Endothelial cell of umbilical vein (primary cell): ENCODE measurements at regions not wholly inside any gene's neighbourhood (a gene's known extent, or its start where the extent isn't known, plus 50 kb on each side); places are given as distances from the start of the nearest gene placed in this dataset.

Experiments used
- CTCF ChIP-seq, 2 donors: IDR thresholded peaks; 1 replicate in 1 of 2; 2 replicates in 1 of 2; pipeline ENCODE4 v1.5.1; 2011; ENCODE audit warnings: low read length in 2 of 2, mild to moderate bottlenecking in 2 of 2, moderate library complexity in 2 of 2, control low read depth in 1 of 2, inconsistent platforms in 1 of 2, low read depth in 1 of 2; ENCODE audit not compliant: insufficient read depth in 1 of 2; ENCODE audit errors: extremely low read depth in 1 of 2
- EZH2 ChIP-seq: IDR thresholded peaks from 2 replicates; pipeline ENCODE4 v1.6.1; 2012; ENCODE audit warnings: borderline replicate concordance, low read depth, mild to moderate bottlenecking, moderate library complexity, low read length, inconsistent platforms; ENCODE audit not compliant: severe bottlenecking
- GATA2 ChIP-seq: IDR thresholded peaks from 2 replicates; pipeline ENCODE4 v1.7.0; 2011; ENCODE audit warnings: low read depth, mild to moderate bottlenecking, moderate library complexity, mixed read lengths, low read length; ENCODE audit not compliant: insufficient read length, insufficient read depth
- JUN ChIP-seq: IDR thresholded peaks from 2 replicates; pipeline ENCODE4 v1.6.1; 2011; ENCODE audit warnings: borderline replicate concordance, low read depth; ENCODE audit not compliant: insufficient read length, insufficient read depth
- MAX ChIP-seq: IDR thresholded peaks from 2 replicates; pipeline ENCODE4 v1.6.1; 2011; ENCODE audit not compliant: insufficient read depth, insufficient read length
- MYC ChIP-seq: IDR thresholded peaks from one replicate; pipeline ENCODE4 v1.6.1; 2011; ENCODE audit warnings: mild to moderate bottlenecking, low read depth, low read length
- POLR2A ChIP-seq: IDR thresholded peaks from 2 replicates; pipeline ENCODE4 v1.6.1; 2012; ENCODE audit warnings: low read depth, mild to moderate bottlenecking, control low read depth, low read length
- POLR2AphosphoS5 ChIP-seq: IDR thresholded peaks from 2 replicates; pipeline ENCODE4 v1.6.1; 2012; ENCODE audit warnings: low read depth, mild to moderate bottlenecking, control low read depth, low read length, moderate library complexity; ENCODE audit not compliant: insufficient read depth

DNA sequence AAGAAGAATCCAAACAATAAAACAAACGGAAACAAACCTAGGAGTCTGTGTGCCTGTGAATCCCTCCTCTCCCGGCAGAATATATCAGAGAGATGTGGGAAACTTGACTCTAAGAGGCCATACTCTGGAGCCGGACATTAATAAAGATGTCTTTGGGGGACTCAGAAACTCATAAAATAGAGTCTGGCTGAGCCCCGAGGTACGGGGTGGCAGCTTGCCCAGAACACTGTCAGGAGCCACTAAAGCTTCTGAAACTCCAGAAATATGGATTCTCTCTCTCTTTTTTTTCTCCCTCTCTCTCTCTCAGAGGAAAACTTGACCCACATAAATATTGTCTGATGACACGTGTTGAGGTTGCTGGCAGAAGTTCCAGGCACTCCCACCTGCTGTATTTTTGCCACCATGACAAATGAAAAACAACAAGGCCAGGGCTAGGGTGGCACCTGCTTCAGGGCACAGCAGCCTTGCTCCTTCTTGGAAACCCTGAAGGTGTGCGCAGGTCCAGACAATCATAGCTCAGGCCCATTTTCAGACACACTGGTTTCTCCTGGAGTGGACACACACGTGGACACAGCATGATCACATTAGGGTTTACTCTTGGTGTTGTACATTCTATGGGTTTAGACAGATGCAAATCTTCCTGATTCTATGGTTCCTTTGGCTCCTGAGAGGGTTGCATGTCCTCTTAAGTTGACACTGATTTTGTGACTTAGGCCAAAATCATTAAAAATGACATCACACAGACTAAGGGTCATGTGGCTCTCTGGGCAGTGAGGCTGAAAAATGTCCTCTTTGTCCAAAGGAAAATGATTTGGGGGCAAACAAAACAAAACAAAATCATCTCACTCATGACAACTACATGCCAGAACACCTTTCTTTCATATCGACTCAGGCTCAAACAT lies 282.6 kb upstream of the IRX3 start:
- TF ChIP-seq POLR2AphosphoS5 (no peak), POLR2A (no peak), CTCF (IDR thresholded peaks at IDR 0.05; ENCODE audit: extremely low read depth in 1 of 2, insufficient read depth in 1 of 2, low read depth in 1 of 2, low read length in 2 of 2) (no peak), EZH2 (no peak), MYC (no peak), JUN (no peak), MAX (no peak), GATA2 (no peak)
